Stomach (tissue), 4 donors: ENCODE measurements at regions not wholly inside any gene's neighbourhood (a gene's known extent, or its start where the extent isn't known, plus 50 kb on each side); places are given as distances from the start of the nearest gene placed in this dataset.

Experiments used
- CTCF ChIP-seq, 7 experiments: fragments of 450-650 bp in 4 of 7; fragments of 200-600 bp in 3 of 7; sonication (generic) in 3 of 7; IDR thresholded peaks; one replicate each; pipeline ENCODE4 v1.5.1; 2016 to 2019; ENCODE audit warnings: antibody characterized with exemption in 7 of 7, control low read depth in 2 of 7, mild to moderate bottlenecking in 1 of 7
- POLR2AphosphoS5 ChIP-seq, 3 donors: sonication (generic); formaldehyde crosslinking; IDR thresholded peaks; one replicate each; pipeline ENCODE4 v1.6.1; 2016; ENCODE audit warnings: antibody characterized with exemption in 3 of 3

DNA sequence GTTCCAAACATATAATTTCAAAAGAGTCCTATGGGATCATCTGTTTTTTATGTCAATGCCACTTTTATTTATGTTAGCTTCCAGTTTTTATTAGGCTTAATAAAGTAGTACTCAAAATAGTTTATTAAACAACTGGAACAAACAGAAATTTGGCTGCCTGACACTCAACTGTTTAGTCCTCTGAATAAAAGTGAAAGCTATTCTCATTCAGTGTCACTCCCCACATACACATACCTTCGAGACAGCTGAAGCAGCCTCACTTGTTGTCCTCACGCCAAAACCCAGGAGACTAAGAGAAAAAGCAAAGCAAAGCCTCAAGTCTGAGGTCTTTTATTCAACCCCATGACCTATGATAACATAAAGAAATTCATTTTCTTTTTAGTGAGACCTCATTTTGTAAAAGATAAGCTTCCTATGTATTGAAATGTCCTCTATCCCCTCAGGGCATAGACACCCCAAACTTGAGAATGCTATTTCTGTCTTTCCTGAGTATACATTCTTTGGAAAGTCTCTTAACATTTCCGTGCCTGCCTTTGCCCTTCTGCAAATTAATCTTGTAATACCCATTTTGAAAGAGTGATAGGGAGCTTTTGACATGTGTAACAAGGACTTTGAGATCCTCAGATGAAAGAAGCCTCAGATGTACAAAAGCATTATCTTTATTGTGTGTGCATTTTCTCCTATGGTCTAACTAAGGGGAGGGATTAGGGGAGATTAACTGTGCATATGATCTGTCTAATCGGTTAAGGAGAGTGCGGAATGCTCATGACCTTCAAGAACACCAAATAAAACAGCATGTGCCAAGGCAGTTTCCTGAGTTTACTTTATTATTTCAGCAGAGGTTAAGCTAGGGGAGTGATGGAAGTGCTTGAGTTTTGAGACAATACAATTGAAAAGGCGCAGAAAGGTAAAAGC, 1523.7 kb upstream of the PIK3C3 start:
- TF ChIP-seq CTCF (IDR thresholded peaks at IDR 0.05) = no peak
- TF ChIP-seq POLR2AphosphoS5 (IDR thresholded peaks at IDR 0.05) = no peak
